ENCODE measurements at regions not wholly inside any gene's neighbourhood (a gene's known extent, or its start where the extent isn't known, plus 50 kb on each side); places are given as distances from the start of the nearest gene placed in this dataset.

DNA sequence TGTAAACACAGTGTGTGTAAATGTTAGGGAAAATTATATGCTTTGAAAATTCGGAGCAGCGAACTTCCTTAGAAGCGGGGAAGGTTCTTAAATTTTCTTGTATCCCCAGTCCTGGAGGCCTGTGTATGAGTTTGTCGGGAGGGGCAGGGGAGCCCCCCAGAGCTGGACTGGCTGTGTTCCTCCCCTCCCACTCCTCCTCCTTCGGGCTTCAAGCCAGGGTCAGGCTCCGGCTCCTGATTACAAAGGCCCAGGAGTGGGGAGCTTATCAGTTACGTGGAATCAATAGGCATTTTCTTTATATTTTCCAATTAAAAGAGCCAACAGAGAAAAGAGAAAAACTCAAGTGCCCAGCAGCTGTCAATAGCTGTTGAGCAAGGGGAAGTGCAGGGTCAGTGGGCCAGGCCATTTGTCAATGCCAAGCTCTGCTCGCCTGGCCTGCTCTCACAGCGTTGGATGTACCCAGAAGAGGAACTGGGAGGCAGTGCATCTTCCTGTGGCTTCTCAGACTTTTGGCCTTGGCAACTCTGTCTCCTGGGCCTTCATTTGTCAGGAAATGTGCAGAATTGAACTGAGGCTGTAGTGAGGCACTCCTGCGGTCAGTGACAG, 156.9 kb upstream of the PCBD1 start:
- Histone ChIP-seq H3K27me3 (ENCODE audit: control insufficient read depth, insufficient read depth, low read length) (peaks cover 6% of the 10 kb centered on the region; the same call in 1 of the 2 replicates), H3K9me3 (ENCODE audit: control insufficient read depth, insufficient read depth, low read depth, low read length) (no peaks in the 10 kb centered on the region), H3K36me3 (ENCODE audit: control insufficient read depth, insufficient read depth, low read length) (no peaks in the 10 kb centered on the region), H3K4me1 (ENCODE audit: control insufficient read depth, insufficient read depth, low read length) (no peaks in the 10 kb centered on the region), H3K4me3 (ENCODE audit: low read depth in 2 of 2, low read length in 2 of 2) (no peak overlapping the region), H3K27ac (ENCODE audit: low read length) (no peak overlapping the region)
- ChIA-PET CTCF (no interaction called here), POLR2A (interaction anchor here (0.6 kb wide), 1 partner anchor 145 kb away, joined by 7 read pairs; no protein-coding TSS in a partner anchor)
- no peak for ATAC-seq
- in situ Hi-C loops (cut with HindIII; ENCODE audit: low pct_unique_long_range_greater_than_20kb, low sequenced_read_pairs) (no loop called here), intact Hi-C loops (cut with micrococcal nuclease; ENCODE audit: unreplicated experiment) (no loop called here)
- TF ChIP-seq SIN3A (IDR thresholded peaks at IDR 0.05; ENCODE audit: borderline replicate concordance, insufficient read depth, low read depth, low read length) = no peak
- no peak for TF ChIP-seq TCF7L2 (IDR thresholded peaks at IDR 0.05; ENCODE audit: low read depth, low read length)
- TF ChIP-seq, protein P1, sequence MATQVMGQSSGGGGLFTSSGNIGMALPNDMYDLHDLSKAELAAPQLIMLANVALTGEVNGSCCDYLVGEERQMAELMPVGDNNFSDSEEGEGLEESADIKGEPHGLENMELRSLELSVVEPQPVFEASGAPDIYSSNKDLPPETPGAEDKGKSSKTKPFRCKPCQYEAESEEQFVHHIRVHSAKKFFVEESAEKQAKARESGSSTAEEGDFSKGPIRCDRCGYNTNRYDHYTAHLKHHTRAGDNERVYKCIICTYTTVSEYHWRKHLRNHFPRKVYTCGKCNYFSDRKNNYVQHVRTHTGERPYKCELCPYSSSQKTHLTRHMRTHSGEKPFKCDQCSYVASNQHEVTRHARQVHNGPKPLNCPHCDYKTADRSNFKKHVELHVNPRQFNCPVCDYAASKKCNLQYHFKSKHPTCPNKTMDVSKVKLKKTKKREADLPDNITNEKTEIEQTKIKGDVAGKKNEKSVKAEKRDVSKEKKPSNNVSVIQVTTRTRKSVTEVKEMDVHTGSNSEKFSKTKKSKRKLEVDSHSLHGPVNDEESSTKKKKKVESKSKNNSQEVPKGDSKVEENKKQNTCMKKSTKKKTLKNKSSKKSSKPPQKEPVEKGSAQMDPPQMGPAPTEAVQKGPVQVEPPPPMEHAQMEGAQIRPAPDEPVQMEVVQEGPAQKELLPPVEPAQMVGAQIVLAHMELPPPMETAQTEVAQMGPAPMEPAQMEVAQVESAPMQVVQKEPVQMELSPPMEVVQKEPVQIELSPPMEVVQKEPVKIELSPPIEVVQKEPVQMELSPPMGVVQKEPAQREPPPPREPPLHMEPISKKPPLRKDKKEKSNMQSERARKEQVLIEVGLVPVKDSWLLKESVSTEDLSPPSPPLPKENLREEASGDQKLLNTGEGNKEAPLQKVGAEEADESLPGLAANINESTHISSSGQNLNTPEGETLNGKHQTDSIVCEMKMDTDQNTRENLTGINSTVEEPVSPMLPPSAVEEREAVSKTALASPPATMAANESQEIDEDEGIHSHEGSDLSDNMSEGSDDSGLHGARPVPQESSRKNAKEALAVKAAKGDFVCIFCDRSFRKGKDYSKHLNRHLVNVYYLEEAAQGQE (IDR thresholded peaks at IDR 0.05; ENCODE audit: insufficient read depth in 1 of 2, low read depth in 2 of 2, low read length in 1 of 2) = no peak
- TF ChIP-seq POLR2AphosphoS5 (IDR thresholded peaks at IDR 0.05; ENCODE audit: low read depth, low read length) = no peak
- TF ChIP-seq, protein P2, sequence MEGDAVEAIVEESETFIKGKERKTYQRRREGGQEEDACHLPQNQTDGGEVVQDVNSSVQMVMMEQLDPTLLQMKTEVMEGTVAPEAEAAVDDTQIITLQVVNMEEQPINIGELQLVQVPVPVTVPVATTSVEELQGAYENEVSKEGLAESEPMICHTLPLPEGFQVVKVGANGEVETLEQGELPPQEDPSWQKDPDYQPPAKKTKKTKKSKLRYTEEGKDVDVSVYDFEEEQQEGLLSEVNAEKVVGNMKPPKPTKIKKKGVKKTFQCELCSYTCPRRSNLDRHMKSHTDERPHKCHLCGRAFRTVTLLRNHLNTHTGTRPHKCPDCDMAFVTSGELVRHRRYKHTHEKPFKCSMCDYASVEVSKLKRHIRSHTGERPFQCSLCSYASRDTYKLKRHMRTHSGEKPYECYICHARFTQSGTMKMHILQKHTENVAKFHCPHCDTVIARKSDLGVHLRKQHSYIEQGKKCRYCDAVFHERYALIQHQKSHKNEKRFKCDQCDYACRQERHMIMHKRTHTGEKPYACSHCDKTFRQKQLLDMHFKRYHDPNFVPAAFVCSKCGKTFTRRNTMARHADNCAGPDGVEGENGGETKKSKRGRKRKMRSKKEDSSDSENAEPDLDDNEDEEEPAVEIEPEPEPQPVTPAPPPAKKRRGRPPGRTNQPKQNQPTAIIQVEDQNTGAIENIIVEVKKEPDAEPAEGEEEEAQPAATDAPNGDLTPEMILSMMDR (IDR thresholded peaks at IDR 0.05) = no peak
- no TSS peak for BruUV-seq (replicated peaks)
- DNase-seq (ENCODE audit: low read depth, low spot score) = no peak

DNA sequence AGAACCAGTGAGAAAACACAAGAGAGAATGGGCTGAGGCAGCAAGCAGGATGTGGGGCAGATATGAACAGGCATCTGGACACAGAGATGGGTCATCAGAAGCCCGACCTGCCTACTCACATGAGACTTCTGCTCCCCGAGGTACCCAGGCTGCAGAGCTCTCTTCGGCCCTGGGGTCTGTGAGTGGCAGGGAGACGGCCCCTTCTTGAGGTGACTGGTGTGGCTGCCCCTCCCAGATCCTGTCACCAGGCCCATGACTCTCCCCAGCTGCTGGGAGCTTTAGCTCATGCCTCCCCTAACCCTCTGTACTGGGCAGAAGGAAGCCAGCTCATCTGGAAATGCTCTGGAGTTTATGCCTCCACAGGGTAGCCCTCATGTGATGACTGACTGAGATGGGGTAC, 157.6 kb upstream of the PCBD1 start:
- ATAC-seq = no peak
- Histone ChIP-seq H3K36me3 (ENCODE audit: control insufficient read depth, insufficient read depth, low read length) (no peaks in the 10 kb centered on the region), H3K4me3 (ENCODE audit: low read depth in 2 of 2, low read length in 2 of 2) (no peak overlapping the region), H3K4me1 (ENCODE audit: control insufficient read depth, insufficient read depth, low read length) (no peaks in the 10 kb centered on the region), H3K27me3 (ENCODE audit: control insufficient read depth, insufficient read depth, low read length) (peaks cover 6% of the 10 kb centered on the region; the same call in 1 of the 2 replicates), H3K9me3 (ENCODE audit: control insufficient read depth, insufficient read depth, low read depth, low read length) (no peaks in the 10 kb centered on the region), H3K27ac (ENCODE audit: low read length) (no peak overlapping the region)
- TF ChIP-seq SIN3A (IDR thresholded peaks at IDR 0.05; ENCODE audit: borderline replicate concordance, insufficient read depth, low read depth, low read length) (no peak), POLR2AphosphoS5 (IDR thresholded peaks at IDR 0.05; ENCODE audit: low read depth, low read length) (no peak), TCF7L2 (IDR thresholded peaks at IDR 0.05; ENCODE audit: low read depth, low read length) (no peak)
- TF ChIP-seq, protein P1 (IDR thresholded peaks at IDR 0.05; ENCODE audit: insufficient read depth in 1 of 2, low read depth in 2 of 2, low read length in 1 of 2) = no peak
- TF ChIP-seq, protein P2 (IDR thresholded peaks at IDR 0.05) = no peak
- BruUV-seq (replicated peaks) = no TSS peak
- ChIA-PET CTCF (no interaction called here), POLR2A (no interaction called here)
- DNase-seq (ENCODE audit: low read depth, low spot score) = no peak
- in situ Hi-C loops (cut with HindIII; ENCODE audit: low pct_unique_long_range_greater_than_20kb, low sequenced_read_pairs) = no loop called here
- intact Hi-C loops (cut with micrococcal nuclease; ENCODE audit: unreplicated experiment) = no loop called here

Data from Panc1 (cell line).